HG03469 (cell line): ENCODE measurements at regions not wholly inside any gene's neighbourhood (a gene's known extent, or its start where the extent isn't known, plus 50 kb on each side); places are given as distances from the start of the nearest gene placed in this dataset.

Experiments
- ATAC-seq: cut with Tn5 transposase; IDR thresholded peaks from one replicate; pipeline ENCODE4 v1.9.1; 2021; ENCODE audit warnings: mild to moderate bottlenecking, moderate library complexity, moderate number of reproducible peaks; ENCODE audit not compliant: unreplicated experiment

DNA sequence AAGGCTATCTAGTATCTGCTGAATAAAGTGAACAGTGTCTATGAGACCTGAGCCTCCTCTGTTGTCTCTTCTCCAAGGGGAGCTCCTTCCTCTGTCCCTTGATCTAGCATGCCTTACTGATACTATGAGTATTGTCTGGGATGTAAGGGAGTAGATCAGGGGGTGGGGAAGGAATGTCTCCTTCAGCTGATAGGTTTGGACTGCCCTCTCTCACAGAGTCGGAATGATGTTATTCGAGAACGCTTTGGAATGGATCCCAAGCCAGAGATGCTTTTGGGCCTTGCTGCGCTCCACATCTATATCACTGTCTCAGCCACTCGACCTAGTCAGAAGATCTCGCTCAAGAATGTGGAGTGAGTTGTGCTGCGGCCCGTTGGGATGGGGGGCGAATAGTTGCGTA is 68.3 kb upstream of the PRPS1 start:
- no peak for ATAC-seq

DNA sequence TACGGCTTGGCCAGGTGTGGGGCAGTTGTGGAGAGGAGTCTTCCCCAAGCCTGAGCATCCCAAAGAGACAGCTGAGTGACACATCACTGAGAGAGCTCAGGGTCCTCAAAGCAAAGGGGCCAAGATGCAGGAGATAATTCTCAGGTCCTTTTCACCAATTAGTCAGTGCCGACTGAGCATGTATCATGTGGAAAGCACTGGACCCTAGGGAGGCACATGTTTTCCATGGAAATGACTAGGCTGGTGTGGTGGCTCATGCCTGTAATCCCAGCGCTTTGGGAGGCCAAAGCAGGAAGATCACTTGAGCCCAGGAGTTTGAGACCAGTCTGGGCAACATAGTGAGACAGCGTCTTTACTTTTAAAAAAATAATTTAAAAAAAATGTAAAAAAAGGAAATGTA is 67.3 kb upstream of the PRPS1 start:
- no peak for ATAC-seq

DNA sequence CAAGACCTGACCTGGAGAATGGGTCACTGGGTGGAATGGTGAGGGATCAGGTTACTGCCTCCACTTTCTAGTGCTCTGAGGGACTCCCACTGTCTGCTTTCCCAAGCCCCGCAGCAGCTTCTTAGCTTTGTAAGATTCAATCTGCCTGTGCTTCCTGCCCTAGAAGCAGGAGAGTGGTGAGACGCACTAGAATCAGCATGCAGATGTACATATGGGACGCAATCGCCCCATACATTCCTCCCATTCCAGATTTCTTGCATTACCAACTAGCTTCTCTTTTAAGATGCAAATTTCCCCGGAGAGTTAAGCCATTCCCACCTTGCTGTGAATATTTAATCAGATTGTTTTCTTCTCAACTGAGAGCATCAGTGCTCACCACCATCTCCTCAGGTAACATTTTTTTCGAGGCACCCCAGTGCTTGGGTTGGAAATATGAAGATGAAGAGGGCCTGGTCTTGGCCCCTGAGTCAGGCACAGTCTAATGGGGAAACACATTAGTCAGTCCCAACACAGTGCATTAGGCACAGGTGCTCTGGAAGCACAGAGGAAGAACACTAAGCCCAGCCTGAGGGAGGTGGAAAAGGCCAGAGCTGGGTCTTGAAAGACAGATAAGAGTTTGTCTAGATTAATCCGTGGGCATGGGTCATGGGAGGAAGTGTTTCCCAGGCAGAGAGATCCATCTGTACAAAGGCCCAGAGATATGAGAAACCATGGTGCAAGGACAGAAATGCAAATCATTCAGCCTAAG is 66.7 kb upstream of the PRPS1 start:
- no peak for ATAC-seq

DNA sequence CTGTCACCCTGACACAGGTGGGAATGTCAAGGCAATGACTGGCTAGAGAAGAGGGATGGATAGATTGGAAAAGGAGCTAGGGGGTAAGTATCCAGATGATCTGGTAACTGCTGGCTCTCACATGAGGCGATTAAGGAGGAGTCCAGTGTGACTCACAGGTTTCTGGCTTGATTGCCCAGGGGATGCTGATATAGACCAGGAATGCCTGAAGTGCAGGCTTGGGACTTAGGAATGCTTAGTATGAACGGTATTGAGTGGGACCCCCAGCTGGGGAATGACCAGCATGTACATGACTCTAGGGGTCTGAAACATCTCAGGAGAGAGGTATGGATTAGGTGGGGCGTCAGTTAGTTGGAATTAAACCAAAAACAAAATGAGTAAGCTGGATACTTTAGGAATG is 65.8 kb upstream of the PRPS1 start:
- ATAC-seq = no peak

DNA sequence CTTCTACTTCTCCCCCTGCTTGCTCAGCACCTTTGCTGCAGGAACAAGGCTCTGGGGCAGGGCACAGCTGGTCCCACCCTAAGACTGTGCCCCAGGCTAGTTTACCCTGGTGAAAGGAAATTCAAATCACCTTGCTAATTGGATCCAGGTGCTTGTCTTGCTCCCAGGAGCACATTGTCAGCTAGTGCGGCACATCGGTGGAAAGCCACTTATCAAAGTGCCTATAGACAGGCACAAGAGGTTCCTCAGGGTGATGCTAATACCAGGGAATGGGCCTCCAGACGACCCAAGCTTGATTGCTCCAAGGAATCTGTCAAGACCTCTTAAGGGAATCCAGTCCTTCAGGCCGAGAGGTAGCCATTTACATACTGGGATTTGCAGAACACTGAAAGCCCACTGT is 64.5 kb upstream of the PRPS1 start:
- ATAC-seq = no peak

DNA sequence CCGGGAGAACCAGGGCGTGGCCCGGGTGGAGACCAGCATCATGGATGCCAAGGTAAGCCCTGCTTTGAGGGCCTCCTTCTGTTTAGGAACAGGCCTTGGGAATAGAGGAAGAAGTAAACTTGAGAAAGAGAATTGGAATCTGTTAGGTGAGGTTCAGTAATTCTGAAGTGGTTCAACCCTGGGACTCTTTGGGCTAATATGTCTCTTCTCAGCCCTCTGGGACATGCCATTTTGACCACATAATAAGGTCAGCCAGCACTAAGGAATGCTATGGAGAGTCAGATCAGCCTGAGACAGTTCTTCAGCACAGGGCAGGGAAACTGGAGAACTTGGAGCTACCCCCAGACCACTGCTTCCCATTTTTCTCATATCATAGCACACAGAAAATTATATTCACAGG is 63.3 kb upstream of the PRPS1 start:
- no peak for ATAC-seq

DNA sequence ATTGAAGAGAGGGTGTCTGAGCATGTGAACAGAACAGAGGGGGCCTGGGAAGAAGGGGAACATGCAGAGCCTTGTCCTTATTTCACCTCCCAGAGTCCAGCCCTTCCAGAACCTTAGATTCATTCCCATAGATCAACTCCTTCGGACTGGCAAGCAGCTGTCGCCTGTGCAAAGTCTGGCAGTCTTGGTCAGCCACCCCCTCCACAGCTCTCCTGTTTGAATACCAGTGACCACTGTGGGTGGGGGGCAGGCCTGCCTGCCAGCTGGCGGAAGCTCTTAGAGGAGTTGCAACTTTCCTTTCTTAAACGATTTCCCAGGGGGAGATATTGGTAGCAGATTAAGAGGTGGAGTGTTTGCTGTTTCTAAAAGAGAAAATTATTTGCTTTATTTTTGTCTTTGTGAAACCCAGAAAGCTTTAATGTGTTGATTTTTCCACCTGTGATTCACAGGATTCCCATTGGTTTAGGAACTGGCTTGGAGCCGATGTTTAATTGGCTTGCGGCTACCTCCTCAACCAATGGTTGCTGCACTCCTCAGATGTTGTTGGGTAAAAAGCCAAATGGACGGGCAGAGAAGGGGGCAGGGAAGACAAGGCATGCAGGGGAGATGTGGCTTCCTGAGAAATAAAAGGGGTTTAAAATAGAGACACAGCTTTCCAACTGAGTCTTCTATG is 62.2 kb upstream of the PRPS1 start:
- ATAC-seq = peak; percentile 87

DNA sequence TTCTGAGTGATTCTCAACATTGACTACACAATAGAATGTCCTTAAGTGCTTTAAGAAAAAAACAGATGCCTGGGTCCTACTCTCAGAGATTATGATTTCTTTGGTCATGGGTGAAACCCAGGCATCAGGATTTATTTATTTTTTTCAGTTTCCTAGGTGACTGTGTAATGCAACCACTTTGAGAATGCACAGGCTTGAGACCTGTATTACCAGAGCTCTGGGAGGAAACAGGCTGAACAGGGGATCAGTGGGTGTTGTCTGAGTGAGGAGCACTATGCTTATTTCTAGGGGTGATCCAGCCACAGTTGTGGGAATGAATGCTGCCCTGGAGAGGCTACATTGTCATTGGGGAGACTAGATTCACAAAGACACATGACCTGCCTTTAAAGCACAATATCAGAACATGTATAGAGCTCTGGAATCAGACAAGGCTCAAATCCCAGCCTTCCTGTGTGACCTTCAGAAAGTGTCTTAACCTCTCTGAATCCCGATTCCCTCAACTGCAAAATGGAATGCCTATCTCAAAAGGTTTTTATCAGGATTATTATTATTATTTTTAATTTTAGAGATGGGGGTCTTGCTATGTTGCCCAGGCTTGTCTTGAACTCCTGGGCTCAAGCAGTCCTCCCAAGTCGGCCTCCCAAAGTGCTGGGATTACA is 61.6 kb upstream of the PRPS1 start:
- no peak for ATAC-seq

DNA sequence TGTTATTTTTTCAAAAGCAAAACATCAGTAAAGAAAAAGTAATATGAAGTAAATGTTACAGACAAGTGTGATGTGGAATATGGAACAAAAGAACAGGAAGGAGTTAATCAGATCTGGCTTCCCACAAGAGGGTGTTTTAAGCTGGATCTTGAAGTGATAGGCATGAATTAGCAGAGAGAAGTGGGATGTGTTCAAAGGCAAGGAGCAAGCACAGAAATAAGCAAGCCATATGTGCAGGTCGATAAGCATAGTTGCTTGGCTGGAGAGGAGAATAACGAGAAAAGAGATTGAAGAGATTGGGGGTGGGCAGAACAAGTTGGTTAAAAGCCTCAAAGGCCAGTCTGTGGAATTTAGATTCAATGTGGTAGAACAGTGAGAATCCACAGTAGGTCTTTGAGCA is 60.9 kb upstream of the PRPS1 start:
- ATAC-seq = no peak

DNA sequence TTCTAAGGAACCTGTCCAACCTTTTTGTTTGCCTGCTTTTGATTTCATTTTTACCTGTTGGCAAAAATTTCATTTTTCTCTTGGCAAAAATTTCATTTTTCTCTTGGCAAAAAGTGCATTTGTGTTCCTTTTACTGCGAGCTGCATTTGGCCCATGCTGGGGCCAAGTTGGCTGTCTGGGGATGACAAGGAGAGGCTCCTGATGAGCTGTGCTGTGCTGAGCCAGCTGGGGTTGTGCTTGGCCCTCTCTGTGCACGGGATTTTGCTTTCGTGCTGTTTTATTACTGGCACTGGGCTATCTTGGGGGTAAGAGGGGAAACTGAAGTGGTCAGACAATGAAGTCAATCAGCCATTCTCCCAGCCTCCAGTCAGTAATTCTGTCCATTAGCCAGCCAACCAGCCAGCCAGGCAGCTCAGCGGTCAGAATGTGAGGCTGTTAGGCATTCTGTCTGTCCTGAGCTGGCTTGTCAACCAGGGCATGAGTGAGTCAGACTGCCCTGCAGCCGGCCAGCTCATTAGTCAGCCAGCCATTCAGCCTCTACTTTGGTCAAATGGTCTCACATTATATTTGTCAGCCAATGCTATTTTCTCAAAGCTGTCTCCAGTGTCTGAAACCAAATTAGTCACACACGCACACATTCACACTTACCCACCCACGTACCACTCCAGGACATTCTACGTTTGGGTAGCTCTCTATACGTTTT is 56.9 kb upstream of the PRPS1 start:
- ATAC-seq = no peak

DNA sequence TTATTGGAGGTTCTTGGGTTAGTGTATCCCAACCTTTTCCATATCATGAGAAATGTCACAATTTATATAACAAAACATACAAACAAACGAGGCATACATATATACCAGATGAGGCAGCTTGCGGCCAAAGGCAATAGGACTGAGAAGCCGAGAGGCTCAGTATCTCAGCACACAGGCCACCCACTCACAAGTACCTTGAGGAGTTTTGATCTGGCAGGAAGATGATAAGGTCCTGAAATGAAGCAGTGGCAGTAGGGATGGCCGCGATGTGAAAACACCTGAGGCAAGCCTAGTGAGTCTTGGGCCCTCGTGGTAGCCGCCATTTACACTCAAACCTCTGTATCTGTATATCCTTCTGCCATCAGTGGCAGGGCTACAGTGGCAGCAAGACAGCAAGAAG is 55.3 kb upstream of the PRPS1 start:
- no peak for ATAC-seq

DNA sequence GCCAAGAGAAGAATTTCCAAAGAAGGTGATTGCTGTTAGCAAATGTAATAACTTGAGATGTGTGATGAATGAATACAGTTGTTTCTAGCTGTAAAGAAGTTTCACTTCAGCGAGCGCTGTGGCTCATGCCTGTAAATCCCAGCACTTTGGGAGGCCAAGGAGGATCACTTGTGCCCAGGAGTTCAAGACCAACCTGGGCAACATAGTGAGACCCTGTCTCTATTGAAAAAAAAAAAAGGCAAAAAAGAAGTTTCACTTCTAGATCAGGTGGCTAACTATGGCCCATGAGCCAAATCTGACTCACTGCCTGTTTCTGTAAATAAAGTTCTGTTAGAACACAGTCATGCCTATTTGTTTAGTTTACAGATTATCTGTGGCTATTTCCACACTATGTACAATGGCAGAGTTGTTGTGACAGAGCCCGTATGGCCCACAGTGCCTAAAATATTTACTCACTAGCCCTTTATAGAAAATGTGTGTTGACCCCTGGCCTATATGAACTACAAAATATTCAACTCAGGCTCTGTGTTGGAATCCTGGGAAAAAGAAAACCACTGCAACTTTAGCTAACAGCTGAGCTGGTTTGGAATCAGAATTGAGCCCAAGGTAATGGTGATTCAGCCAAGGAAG is 54.1 kb upstream of the PRPS1 start:
- ATAC-seq = no peak

DNA sequence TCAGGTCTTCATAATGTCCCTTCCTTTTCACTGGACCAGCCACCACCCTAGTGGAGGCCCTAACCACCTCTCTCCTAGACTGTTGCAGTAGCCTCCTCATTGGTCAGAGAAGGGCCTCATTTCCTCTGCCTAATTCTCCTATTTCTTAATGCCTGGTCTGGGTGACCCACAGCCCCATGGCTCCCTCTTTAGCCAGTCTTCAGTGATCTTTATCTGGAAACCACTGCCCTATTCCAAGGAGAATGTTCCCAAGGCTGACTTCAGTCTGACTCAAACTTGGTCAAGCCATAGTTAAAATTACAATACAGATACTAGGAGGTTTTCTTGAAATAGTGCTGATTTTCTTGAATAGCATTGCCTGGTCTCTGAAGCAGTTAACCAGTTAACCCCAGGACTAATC is 53.6 kb upstream of the PRPS1 start:
- no peak for ATAC-seq

DNA sequence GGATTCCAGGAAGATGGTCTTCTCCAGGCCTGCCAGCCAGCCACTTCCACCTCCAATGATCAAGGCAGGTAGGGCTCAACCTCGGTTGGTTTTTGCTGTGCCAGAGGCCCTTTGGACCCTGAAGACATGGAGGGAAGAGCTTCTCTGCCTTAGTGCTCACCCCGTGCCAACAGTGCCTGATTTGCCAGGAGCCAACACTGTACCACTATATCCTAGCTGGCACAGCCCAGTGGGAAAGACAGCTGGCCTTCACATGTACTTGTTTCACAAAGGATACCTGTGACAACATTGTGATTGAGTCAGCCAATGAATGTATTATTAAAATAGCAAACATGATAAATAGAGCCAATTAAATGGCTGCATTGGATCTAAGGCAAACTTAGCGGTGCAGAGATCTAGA is 51.9 kb upstream of the PRPS1 start:
- ATAC-seq = no peak

DNA sequence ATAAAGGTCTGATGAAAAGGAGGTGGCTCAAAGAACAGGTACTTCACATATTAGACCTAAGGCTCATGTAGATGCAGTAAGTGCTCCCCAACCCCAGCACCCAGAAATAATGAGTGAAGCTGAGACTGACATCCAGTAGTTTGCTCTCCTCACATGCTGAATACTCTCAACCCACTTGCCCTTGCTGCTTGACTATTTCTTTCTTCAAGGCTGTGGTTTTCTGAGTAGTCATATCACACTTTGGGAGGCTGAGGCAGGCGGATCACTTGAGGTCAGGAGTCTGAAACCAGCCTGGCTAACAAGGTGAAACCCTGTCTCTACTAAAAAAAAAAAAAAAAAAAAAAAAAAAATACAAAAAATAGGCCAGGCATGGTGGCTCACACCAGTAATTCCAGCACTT is 51.5 kb upstream of the PRPS1 start:
- ATAC-seq = peak; percentile 89

DNA sequence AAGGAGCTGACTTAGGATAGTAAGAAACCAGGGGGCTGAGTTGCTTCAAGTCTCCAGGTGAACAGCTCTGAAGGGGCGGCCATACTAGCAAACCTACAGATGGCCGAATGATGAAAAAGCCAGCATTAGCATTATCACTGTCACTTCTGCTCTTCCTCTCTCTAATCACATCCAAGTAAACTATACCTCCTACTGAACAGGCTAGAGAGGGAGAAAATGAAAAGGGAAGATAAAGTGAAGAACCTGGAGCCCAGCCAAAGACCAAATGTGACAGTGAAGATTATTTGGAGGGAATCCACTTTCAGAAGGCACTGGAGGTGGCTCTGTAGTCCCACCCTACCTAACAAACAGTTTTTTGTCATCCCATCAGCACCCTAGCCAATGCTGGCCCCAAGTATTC is 50.4 kb upstream of the PRPS1 start:
- no peak for ATAC-seq
